OCI-LY7 (cell line): ENCODE measurements at regions not wholly inside any gene's neighbourhood (a gene's known extent, or its start where the extent isn't known, plus 50 kb on each side); places are given as distances from the start of the nearest gene placed in this dataset.

ENCODE experiments used
- BruUV-seq: library from RNA; stranded (reverse); fragments of 400-500 nt; replicated peaks from 2 replicates; lab custom pipeline; 2021; lab: Mats Ljungman, UMichigan
- CTCF ChIA-PET: fragments of 300-600 bp; sonication (Branson Sonifier 250); formaldehyde crosslinking; loops from one replicate; lab custom pipeline; 2022; ENCODE audit warnings: antibody characterized with exemption; ENCODE audit not compliant: unreplicated experiment; lab: Charles Lee
- POLR2A ChIA-PET: fragments of 300-600 bp; sonication (Branson Sonifier 250); formaldehyde crosslinking; loops from one replicate; lab custom pipeline; 2022; ENCODE audit warnings: antibody characterized with exemption; lab: Charles Lee
- DNase-seq: peaks from one replicate; pipeline ENCODE4 v3.0.0-alpha.2; 2015; ENCODE audit warnings: low spot score
- H2AFZ ChIP-seq: fragments of 200-600 bp; sonication (generic), shearing (Covaris generic); 2 replicates; pipeline ENCODE4 v1.6.1; 2014; ENCODE audit warnings: mild to moderate bottlenecking, antibody characterized with exemption, low read length, moderate library complexity
- H3K27ac ChIP-seq: fragments of 200-600 bp; sonication (generic); 2 replicates; pipeline ENCODE4 v1.5.1; 2014; ENCODE audit warnings: mixed run types, low read depth, mild to moderate bottlenecking, moderate library complexity, low read length, inconsistent platforms; ENCODE audit not compliant: poor library complexity, severe bottlenecking
- H3K36me3 ChIP-seq: fragments of 200-600 bp; sonication (generic); 2 replicates; pipeline ENCODE4 v1.6.1; 2014; ENCODE audit warnings: mild to moderate bottlenecking, antibody characterized with exemption, low read length, moderate library complexity, mixed read lengths; ENCODE audit not compliant: insufficient read depth
- H3K4me1 ChIP-seq: fragments of 200-600 bp; sonication (generic); 2 replicates; pipeline ENCODE4 v1.5.1; 2014; ENCODE audit warnings: mild to moderate bottlenecking, low read length; ENCODE audit not compliant: insufficient read depth, poor library complexity, severe bottlenecking
- H3K4me2 ChIP-seq: fragments of 200-600 bp; sonication (generic); 2 replicates; pipeline ENCODE4 v1.6.1; 2014; ENCODE audit warnings: mild to moderate bottlenecking, low read length
- H3K4me3 ChIP-seq: fragments of 200-600 bp; sonication (generic); 2 replicates; pipeline ENCODE4 v1.5.1; 2014; ENCODE audit warnings: mild to moderate bottlenecking, low read depth, low read length; ENCODE audit not compliant: poor library complexity, severe bottlenecking
- H3K79me2 ChIP-seq: fragments of 200-600 bp; sonication (generic); 2 replicates; pipeline ENCODE4 v1.6.1; 2016; ENCODE audit warnings: low read depth, mild to moderate bottlenecking, low read length, moderate library complexity, mixed read lengths; ENCODE audit not compliant: insufficient read depth
- H3K9me2 ChIP-seq: fragments of 200-600 bp; sonication (generic); 2 replicates; pipeline ENCODE4 v1.6.1; 2016; ENCODE audit warnings: mild to moderate bottlenecking, low read length, mixed read lengths; ENCODE audit not compliant: insufficient read depth
- H3K9me3 ChIP-seq: fragments of 200-600 bp; sonication (generic); 2 replicates; pipeline ENCODE4 v1.6.1; 2014; ENCODE audit warnings: mild to moderate bottlenecking, mixed run types, low read length, mixed read lengths
- H4K20me1 ChIP-seq: fragments of 200-600 bp; sonication (generic); 2 replicates; pipeline ENCODE4 v1.6.1; 2014; ENCODE audit warnings: mild to moderate bottlenecking, antibody characterized with exemption, low read length, moderate library complexity, mixed read lengths; ENCODE audit not compliant: insufficient read depth
- EZH2phosphoT487 ChIP-seq: fragments of 200-600 bp; sonication (generic); IDR thresholded peaks from 2 replicates; pipeline ENCODE4 v1.6.1; 2018; ENCODE audit warnings: low read depth, borderline replicate concordance, mild to moderate bottlenecking, mixed run types, antibody characterized with exemption, low read length, moderate library complexity, mixed read lengths
- intact Hi-C: fragments of 100-400 bp; cut with micrococcal nuclease; formaldehyde crosslinking; loops from one replicate; pipeline ENCODE4 v1.10.0; 2022; ENCODE audit not compliant: unreplicated experiment
- TF ChIP-seq, protein P1 (sequence below): fragments of 200-600 bp; sonication (generic); conservative IDR thresholded peaks from 2 replicates; pipeline ENCODE4 v1.5.1; 2014; ENCODE audit warnings: mild to moderate bottlenecking, antibody characterized with exemption, low read length, moderate library complexity, mixed read lengths

DNA sequence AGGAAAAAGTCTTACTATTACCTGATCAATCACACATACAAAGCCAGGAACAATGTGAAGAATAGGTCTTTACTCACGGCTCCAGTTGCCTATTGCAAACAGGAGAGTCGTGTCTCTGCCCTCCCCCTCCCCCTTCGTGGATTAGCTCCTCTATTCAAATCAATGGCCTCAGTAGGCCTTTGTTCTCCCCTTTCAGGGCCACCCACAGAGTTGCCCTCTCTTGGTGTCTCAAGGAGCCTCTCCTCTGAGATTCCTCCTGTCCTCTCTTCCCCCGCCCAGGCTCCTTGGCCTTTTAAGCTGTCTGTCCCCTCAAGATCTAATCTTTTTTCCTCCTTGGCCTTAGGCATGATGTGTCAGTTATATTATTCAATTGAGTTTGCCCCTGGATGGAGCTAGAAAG lies 107.2 kb upstream of the NALF2 start:
- H3K4me3 ChIP-seq: no peak overlapping the region
- ChIA-PET POLR2A (no interaction called here), CTCF (no interaction called here)
- H3K9me2 ChIP-seq: no peaks in the 10 kb centered on the region
- no peak for DNase-seq
- H3K79me2 ChIP-seq: no peaks in the 10 kb centered on the region
- no TSS peak for BruUV-seq
- no peaks in the 10 kb centered on the region for H3K9me3 ChIP-seq
- no peaks in the 10 kb centered on the region for H4K20me1 ChIP-seq
- TF ChIP-seq EZH2phosphoT487: no peak
- TF ChIP-seq, protein P1, sequence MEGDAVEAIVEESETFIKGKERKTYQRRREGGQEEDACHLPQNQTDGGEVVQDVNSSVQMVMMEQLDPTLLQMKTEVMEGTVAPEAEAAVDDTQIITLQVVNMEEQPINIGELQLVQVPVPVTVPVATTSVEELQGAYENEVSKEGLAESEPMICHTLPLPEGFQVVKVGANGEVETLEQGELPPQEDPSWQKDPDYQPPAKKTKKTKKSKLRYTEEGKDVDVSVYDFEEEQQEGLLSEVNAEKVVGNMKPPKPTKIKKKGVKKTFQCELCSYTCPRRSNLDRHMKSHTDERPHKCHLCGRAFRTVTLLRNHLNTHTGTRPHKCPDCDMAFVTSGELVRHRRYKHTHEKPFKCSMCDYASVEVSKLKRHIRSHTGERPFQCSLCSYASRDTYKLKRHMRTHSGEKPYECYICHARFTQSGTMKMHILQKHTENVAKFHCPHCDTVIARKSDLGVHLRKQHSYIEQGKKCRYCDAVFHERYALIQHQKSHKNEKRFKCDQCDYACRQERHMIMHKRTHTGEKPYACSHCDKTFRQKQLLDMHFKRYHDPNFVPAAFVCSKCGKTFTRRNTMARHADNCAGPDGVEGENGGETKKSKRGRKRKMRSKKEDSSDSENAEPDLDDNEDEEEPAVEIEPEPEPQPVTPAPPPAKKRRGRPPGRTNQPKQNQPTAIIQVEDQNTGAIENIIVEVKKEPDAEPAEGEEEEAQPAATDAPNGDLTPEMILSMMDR: no peak
- H2AFZ ChIP-seq: no peak overlapping the region
- H3K36me3 ChIP-seq: no peaks in the 10 kb centered on the region
- no peak overlapping the region for H3K27ac ChIP-seq
- intact Hi-C loops: no loop called here
- no peak overlapping the region for H3K4me2 ChIP-seq
- no peaks in the 10 kb centered on the region for H3K4me1 ChIP-seq

DNA sequence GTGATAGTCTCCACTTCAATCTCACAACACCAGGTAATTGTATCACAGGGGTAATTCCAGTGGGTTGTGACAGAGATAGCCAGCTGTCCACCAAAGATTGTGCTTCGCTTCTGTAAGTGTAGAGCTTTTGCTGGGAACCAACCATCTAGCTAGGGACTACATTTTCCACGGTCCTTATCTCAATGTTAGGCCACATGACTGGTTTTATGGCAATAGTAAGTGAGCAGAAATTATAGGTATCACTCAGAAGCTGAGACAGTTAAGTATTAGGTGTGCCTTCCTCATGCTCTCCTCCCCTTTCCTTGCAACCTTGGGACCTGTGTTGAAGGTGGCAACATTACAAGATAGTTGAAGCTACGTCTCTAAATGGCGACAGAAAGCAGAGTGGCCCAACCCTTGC lies 108.8 kb upstream of the NALF2 start:
- Histone ChIP-seq H3K9me3 (no peaks in the 10 kb centered on the region), H3K79me2 (no peaks in the 10 kb centered on the region), H2AFZ (no peak overlapping the region), H3K27ac (no peak overlapping the region), H4K20me1 (no peaks in the 10 kb centered on the region), H3K4me3 (no peak overlapping the region), H3K4me1 (no peaks in the 10 kb centered on the region), H3K9me2 (no peaks in the 10 kb centered on the region), H3K36me3 (no peaks in the 10 kb centered on the region), H3K4me2 (no peak overlapping the region)
- no peak for DNase-seq
- ChIA-PET POLR2A (interaction anchor here (0.6 kb wide), 1 partner anchor 14 kb away, joined by 3 read pairs; no protein-coding TSS in a partner anchor), CTCF (interaction anchor here (0.6 kb wide), 1 partner anchor 18 kb away, joined by 3 read pairs; no protein-coding TSS in a partner anchor)
- BruUV-seq: no TSS peak
- intact Hi-C loops: no loop called here
- TF ChIP-seq EZH2phosphoT487: no peak
- TF ChIP-seq, protein P1: no peak

DNA sequence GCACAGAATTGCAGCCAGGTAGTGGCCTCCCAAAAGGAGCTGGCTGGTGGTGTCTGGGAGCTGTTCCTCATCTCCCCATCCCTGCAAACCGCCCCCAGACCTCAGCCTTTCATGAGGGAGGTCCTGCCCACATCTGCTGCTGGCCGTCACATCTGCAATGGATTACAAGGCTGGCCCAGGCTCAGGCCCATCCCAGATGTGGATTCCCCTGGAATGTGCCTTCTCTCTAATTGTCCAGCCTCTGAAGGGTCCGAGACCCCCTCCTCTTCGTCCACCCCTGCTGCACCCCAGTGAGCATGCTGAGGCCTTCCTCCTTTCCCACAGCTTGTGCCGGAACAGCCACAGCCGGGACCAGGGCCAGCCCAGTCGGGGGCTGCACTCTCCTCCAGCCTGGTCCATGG lies 115.0 kb upstream of the NALF2 start:
- H3K4me2 ChIP-seq: no peak overlapping the region
- no peaks in the 10 kb centered on the region for H3K9me3 ChIP-seq
- no peak overlapping the region for H2AFZ ChIP-seq
- no peak overlapping the region for H3K4me3 ChIP-seq
- ChIA-PET POLR2A (no interaction called here), CTCF (no interaction called here)
- H4K20me1 ChIP-seq: no peaks in the 10 kb centered on the region
- H3K36me3 ChIP-seq: no peaks in the 10 kb centered on the region
- DNase-seq: no peak
- no peak overlapping the region for H3K27ac ChIP-seq
- intact Hi-C loops: no loop called here
- no peaks in the 10 kb centered on the region for H3K4me1 ChIP-seq
- TF ChIP-seq, protein P1: no peak
- TF ChIP-seq EZH2phosphoT487: no peak
- H3K79me2 ChIP-seq: no peaks in the 10 kb centered on the region
- BruUV-seq: no TSS peak
- no peaks in the 10 kb centered on the region for H3K9me2 ChIP-seq
